ENCODE measurements at regions not wholly inside any gene's neighbourhood (a gene's known extent, or its start where the extent isn't known, plus 50 kb on each side); places are given as distances from the start of the nearest gene placed in this dataset.

DNA sequence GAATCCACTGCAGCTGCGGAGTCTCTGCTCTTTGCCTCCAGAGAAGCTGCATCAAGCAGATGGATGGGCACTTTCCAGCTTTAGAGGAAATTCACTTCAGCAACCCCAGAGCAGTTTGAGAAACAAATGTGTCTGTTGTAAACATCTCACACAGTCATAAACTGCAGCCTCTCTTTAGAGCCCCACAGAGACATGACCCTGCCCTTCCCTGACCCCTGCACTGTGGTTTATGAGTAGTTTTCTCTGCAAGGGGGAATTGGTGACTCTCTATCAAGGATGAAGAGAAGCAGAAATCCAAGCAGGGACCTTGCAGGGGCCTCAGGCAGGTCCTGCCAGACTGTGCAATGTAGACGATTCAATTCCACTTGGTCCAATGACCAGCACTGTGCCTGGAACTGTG is 160.2 kb downstream of the SH2D4B start:
- TF ChIP-seq CTCF (IDR thresholded peaks at IDR 0.05) (no peak), POLR2AphosphoS5 (IDR thresholded peaks at IDR 0.05; ENCODE audit: insufficient read depth in 1 of 2, low read depth in 1 of 2) (no peak), POLR2A (IDR thresholded peaks at IDR 0.05) (no peak)
